ENCODE measurements at regions not wholly inside any gene's neighbourhood (a gene's known extent, or its start where the extent isn't known, plus 50 kb on each side); places are given as distances from the start of the nearest gene placed in this dataset.

GRCh38 chr3:193831495-193832455 is 238.8 kb downstream of the OPA1 start:
- no peak overlapping the region for H3K4me3 ChIP-seq
- ATAC-seq = peak; percentile 60
- no peaks in the 10 kb centered on the region for H3K36me3 ChIP-seq (ENCODE audit: low read depth)
- intact Hi-C loops (cut with DNase I, micrococcal nuclease) = no loop called here
- no peaks in the 10 kb centered on the region for H3K9me3 ChIP-seq
- no peaks in the 10 kb centered on the region for H3K4me1 ChIP-seq (ENCODE audit: low read depth)
- no peak for DNase-seq
- TF ChIP-seq, protein P1, sequence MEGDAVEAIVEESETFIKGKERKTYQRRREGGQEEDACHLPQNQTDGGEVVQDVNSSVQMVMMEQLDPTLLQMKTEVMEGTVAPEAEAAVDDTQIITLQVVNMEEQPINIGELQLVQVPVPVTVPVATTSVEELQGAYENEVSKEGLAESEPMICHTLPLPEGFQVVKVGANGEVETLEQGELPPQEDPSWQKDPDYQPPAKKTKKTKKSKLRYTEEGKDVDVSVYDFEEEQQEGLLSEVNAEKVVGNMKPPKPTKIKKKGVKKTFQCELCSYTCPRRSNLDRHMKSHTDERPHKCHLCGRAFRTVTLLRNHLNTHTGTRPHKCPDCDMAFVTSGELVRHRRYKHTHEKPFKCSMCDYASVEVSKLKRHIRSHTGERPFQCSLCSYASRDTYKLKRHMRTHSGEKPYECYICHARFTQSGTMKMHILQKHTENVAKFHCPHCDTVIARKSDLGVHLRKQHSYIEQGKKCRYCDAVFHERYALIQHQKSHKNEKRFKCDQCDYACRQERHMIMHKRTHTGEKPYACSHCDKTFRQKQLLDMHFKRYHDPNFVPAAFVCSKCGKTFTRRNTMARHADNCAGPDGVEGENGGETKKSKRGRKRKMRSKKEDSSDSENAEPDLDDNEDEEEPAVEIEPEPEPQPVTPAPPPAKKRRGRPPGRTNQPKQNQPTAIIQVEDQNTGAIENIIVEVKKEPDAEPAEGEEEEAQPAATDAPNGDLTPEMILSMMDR (IDR thresholded peaks at IDR 0.05) = no peak

DNA sequence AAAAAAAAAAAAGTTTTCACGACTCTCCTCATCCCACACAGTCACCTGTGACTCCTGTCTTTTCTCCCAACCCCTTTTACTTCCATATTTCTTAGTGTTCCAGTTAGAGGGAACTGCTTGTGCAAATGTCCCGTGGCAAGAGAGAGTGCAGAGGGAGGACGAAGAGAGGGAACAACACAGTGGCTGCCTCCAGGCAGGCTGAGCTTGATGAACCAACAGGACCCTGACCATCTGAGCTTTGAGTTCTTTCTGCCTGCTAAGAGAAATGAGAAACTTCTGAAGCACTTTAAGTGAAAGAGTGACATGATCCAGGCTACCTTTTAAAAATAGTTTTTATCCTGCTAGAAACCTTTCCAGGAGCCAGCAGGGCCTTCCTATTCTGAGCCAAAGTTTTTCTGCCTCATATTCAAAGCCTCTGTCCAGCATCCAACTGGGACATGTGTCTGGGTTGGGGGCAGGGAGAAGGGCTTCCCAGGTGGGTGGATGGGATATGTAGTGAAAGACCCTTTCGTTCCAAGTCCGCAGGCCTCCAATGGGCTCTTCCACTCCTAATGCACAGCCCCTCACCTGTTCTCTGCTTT is 239.9 kb downstream of the OPA1 start:
- no peaks in the 10 kb centered on the region for H3K36me3 ChIP-seq (ENCODE audit: low read depth)
- DNase-seq (no peak), ATAC-seq (no peak)
- intact Hi-C loops (cut with DNase I, micrococcal nuclease) = no loop called here
- no peaks in the 10 kb centered on the region for H3K9me3 ChIP-seq
- no peak overlapping the region for H3K4me3 ChIP-seq
- H3K4me1 ChIP-seq (ENCODE audit: low read depth) = no peaks in the 10 kb centered on the region
- TF ChIP-seq, protein P1 (IDR thresholded peaks at IDR 0.05) = no peak

DNA sequence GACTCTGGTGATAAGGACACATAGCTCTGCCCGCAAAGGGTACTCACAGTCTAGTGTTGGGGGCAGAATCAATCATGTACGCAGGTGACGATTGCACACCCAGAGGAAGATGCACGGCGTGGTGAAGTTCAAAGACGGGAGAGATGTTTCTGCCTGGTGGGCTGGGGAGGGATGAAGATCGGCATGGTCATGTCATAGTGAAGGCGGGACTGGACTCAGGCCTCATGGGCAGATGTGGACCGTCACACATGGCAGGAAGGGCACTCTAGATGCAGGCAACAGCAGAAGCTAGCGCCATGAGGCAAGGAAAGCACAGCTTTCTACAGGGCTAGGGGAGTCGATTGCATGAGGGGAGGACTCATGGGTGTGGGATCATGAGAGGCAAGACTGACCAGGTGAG is 240.6 kb downstream of the OPA1 start:
- intact Hi-C loops (cut with DNase I, micrococcal nuclease) = no loop called here
- DNase-seq (no peak), ATAC-seq (no peak)
- Histone ChIP-seq H3K36me3 (ENCODE audit: low read depth) (no peaks in the 10 kb centered on the region), H3K4me3 (no peak overlapping the region), H3K4me1 (ENCODE audit: low read depth) (no peaks in the 10 kb centered on the region), H3K9me3 (no peaks in the 10 kb centered on the region)
- TF ChIP-seq, protein P1 (IDR thresholded peaks at IDR 0.05) = no peak

- Histone ChIP-seq H3K9me3 (no peaks in the 10 kb centered on the region), H3K4me1 (ENCODE audit: low read depth) (peaks cover under 1% of the 10 kb centered on the region), H3K4me3 (no peak overlapping the region), H3K36me3 (ENCODE audit: low read depth) (no peaks in the 10 kb centered on the region)
- DNase-seq (peak in 1 of 3 donors; percentile 1), ATAC-seq (no peak)
- intact Hi-C loops (cut with DNase I, micrococcal nuclease) = no loop called here
- TF ChIP-seq, protein P1 (IDR thresholded peaks at IDR 0.05) = no peak
Observed at GRCh38 chr3:193835414-193835813, 242.4 kb downstream of the OPA1 start.

DNA sequence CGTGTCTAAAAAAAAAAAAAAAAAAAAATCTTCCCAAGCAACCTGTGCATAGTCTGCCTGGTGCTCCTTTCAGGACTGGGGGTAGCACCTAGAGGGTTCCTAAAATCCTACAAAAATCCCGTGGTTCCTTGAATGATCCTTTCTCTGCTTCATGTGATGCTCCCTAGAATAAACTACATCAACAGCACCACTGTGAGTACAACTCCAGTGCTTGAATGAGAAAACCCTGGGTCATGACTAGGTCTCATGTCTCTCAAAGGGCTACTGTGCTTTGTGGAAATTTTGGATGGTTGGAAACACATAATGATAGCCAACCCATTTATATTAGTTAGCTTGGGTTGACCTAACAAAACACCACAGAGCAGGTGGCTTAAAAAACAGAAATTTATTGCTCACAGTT is 243.5 kb downstream of the OPA1 start:
- peak in 1 of 3 donors; percentile 0 for DNase-seq
- Histone ChIP-seq H3K36me3 (ENCODE audit: low read depth) (no peaks in the 10 kb centered on the region), H3K4me3 (no peak overlapping the region), H3K4me1 (ENCODE audit: low read depth) (peaks cover 4% of the 10 kb centered on the region), H3K9me3 (no peaks in the 10 kb centered on the region)
- TF ChIP-seq, protein P1 (IDR thresholded peaks at IDR 0.05) = no peak
- no peak for ATAC-seq
- intact Hi-C loops (cut with DNase I, micrococcal nuclease) = no loop called here
